K562 (cell line): ENCODE measurements at regions not wholly inside any gene's neighbourhood (a gene's known extent, or its start where the extent isn't known, plus 50 kb on each side); places are given as distances from the start of the nearest gene placed in this dataset.

Experiments used
- ATAC-seq: fragments of 200-7000 bp; cut with Tn5 transposase; 3 replicates; pipeline ENCODE4 v1.9.1; 2020; ENCODE audit warnings: moderate library complexity
- BruUV-seq: library from RNA; stranded (reverse); fragments of 400-500 nt; replicated peaks from 2 replicates; lab custom pipeline; 2021; lab: Mats Ljungman, UMichigan
- CTCF ChIA-PET: fragments of 300-600 bp; formaldehyde crosslinking; extraction: SDS; loops from one replicate; lab custom pipeline; 2021; ENCODE audit warnings: low intra/inter-chr PET ratio; lab: Yijun Ruan, JAX
- POLR2A ChIA-PET: fragments of 300-600, 350-650 bp; sonication (Branson Sonifier 250); formaldehyde crosslinking; extraction: SDS; loops from one replicate; lab custom pipeline; 2021; ENCODE audit warnings: antibody characterized with exemption, inconsistent platforms; lab: Yijun Ruan, JAX
- DNase-seq, 4 experiments: peaks; one replicate each; pipeline versions ENCODE4 v3.0.0 to v3.0.0-alpha.2; 2011 to 2018; ENCODE audit warnings: low spot score in 3 of 4, mixed read lengths in 3 of 4; ENCODE audit errors: extremely low read depth in 1 of 4
- FAIRE-seq: peaks from 2 replicates; lab custom pipeline; 2011; peaks lifted over from hg19 to GRCh38; lab: Jason Lieb, UNC
- H2AFZ ChIP-seq: 2 replicates; pipeline ENCODE4 v1.6.0; 2011; ENCODE audit warnings: low read depth, low read length, control low read depth, inconsistent platforms
- H3K27ac ChIP-seq: fragments of 200-600 bp; 3 replicates; pipeline ENCODE4 v1.8.0; 2011; ENCODE audit warnings: low read depth, mild to moderate bottlenecking, control low read depth, inconsistent platforms, low read length, moderate library complexity, mixed read lengths; ENCODE audit errors: extremely low read depth
- H3K27me3 ChIP-seq, 2 experiments: fragments of 300-600 bp in 1 of 2; 2 replicates in 1 of 2; 3 replicates in 1 of 2; pipeline versions ENCODE4 v1.6.0 to v1.8.0; 2011; ENCODE audit warnings: inconsistent platforms in 2 of 2, low read length in 2 of 2, mild to moderate bottlenecking in 1 of 2, mixed read lengths in 1 of 2, moderate library complexity in 1 of 2; ENCODE audit not compliant: control insufficient read depth in 2 of 2, insufficient read depth in 2 of 2
- H3K36me3 ChIP-seq: fragments of 300-600 bp; 3 replicates; pipeline ENCODE4 v1.8.0; 2011; ENCODE audit warnings: mild to moderate bottlenecking, low read length, inconsistent platforms; ENCODE audit not compliant: control insufficient read depth, insufficient read depth
- H3K4me1 ChIP-seq, 2 experiments: fragments of 200-600 bp in 1 of 2; replicated peaks in 1 of 2; 2 replicates in 1 of 2; 3 replicates in 1 of 2; pipeline versions ENCODE4 v1.5.1 to v1.8.0; 2011; ENCODE audit warnings: inconsistent platforms in 2 of 2, low read length in 2 of 2, mild to moderate bottlenecking in 1 of 2, mixed read lengths in 1 of 2, moderate library complexity in 1 of 2; ENCODE audit not compliant: control insufficient read depth in 2 of 2, insufficient read depth in 2 of 2
- H3K4me2 ChIP-seq: 2 replicates; pipeline ENCODE4 v1.6.1; 2011; ENCODE audit warnings: low read length, control low read depth, inconsistent platforms, mixed read lengths; ENCODE audit not compliant: insufficient read depth
- H3K4me3 ChIP-seq: fragments of 200-600 bp; sonication (generic), shearing (Covaris generic); 2 replicates; pipeline ENCODE4 v1.5.1; 2016; ENCODE audit warnings: control low read depth, inconsistent platforms
- H3K79me2 ChIP-seq: fragments of 200-600 bp; 3 replicates; pipeline ENCODE4 v1.8.0; 2011; ENCODE audit warnings: low read length, inconsistent platforms; ENCODE audit not compliant: control insufficient read depth, insufficient read depth
- H3K9ac ChIP-seq, 2 experiments: 2 replicates each; pipeline versions ENCODE4 v1.6.0 to v1.6.1; 2011; ENCODE audit warnings: low read depth in 2 of 2, low read length in 2 of 2, control low read depth in 1 of 2, inconsistent platforms in 1 of 2, mild to moderate bottlenecking in 1 of 2, mixed read lengths in 1 of 2; ENCODE audit not compliant: insufficient read depth in 1 of 2
- H3K9me1 ChIP-seq: one replicate; pipeline ENCODE4 v1.6.0; 2011; ENCODE audit warnings: inconsistent platforms, mild to moderate bottlenecking, low read length, moderate library complexity; ENCODE audit not compliant: control insufficient read depth, insufficient read depth
- H3K9me3 ChIP-seq: replicated peaks from 2 replicates; pipeline ENCODE4 v1.5.1; 2011; ENCODE audit warnings: low read depth, low read length, inconsistent platforms; ENCODE audit not compliant: control insufficient read depth, insufficient read depth
- H4K20me1 ChIP-seq: replicated peaks from 2 replicates; pipeline ENCODE4 v1.6.1; 2011; ENCODE audit warnings: low read length, inconsistent platforms, mixed read lengths; ENCODE audit not compliant: control insufficient read depth, insufficient read depth
- DEAF1 ChIP-seq: fragments of 450-650 bp; formaldehyde crosslinking; IDR thresholded peaks from 2 replicates; pipeline ENCODE4 v1.4.0; 2020; ENCODE audit warnings: mild to moderate bottlenecking, moderate library complexity
- E2F1 ChIP-seq: sonication (generic); formaldehyde crosslinking; IDR thresholded peaks from 2 replicates; pipeline ENCODE4 v1.8.1; 2023; ENCODE audit warnings: mild to moderate bottlenecking, missing genetic modification reagents, moderate library complexity
- GTF2E2 ChIP-seq: fragments of 200-800 bp; sonication (Bioruptor generic); IDR thresholded peaks from 2 replicates; pipeline ENCODE4 v1.6.1; 2016; ENCODE audit warnings: missing genetic modification characterization, missing compliant biosample characterization
- KLF1 ChIP-seq: fragments of 450-650 bp; IDR thresholded peaks from 2 replicates; pipeline ENCODE4 v1.6.1; 2016; ENCODE audit warnings: missing genetic modification characterization, missing compliant biosample characterization
- MTA2 ChIP-seq: fragments of 450-650 bp; IDR thresholded peaks from 2 replicates; pipeline ENCODE4 v1.6.1; 2016; ENCODE audit warnings: low read depth
- TOE1 ChIP-seq, 2 experiments: fragments of 450-650 bp in 1 of 2; sonication (generic) in 1 of 2; formaldehyde crosslinking in 1 of 2; IDR thresholded peaks; 2 replicates each; pipeline versions ENCODE4 v1.7.1 to v1.8.0; 2016 to 2022; ENCODE audit warnings: borderline replicate concordance in 2 of 2, mild to moderate bottlenecking in 2 of 2, antibody characterized with exemption in 1 of 2, inconsistent platforms in 1 of 2, low read depth in 1 of 2, missing genetic modification reagents in 1 of 2, moderate library complexity in 1 of 2
- YY1 ChIP-seq, 3 experiments: IDR thresholded peaks; 2 replicates each; pipeline ENCODE4 v1.6.1; 2011; ENCODE audit warnings: low read length in 2 of 3, mild to moderate bottlenecking in 2 of 3, moderate library complexity in 2 of 3, borderline replicate concordance in 1 of 3, control low read depth in 1 of 3, low read depth in 1 of 3; ENCODE audit not compliant: insufficient read depth in 3 of 3, insufficient replicate concordance in 2 of 3, control insufficient read depth in 1 of 3, insufficient read length in 1 of 3; ENCODE audit errors: extremely low read depth in 1 of 3
- ZFP36 ChIP-seq: fragments of 150-350 bp; IDR thresholded peaks from 2 replicates; pipeline ENCODE4 v1.6.1; 2018; ENCODE audit warnings: low read length, low read depth; ENCODE audit not compliant: partially characterized antibody
- ZFPM2 ChIP-seq: fragments of 250-450 bp; sonication (Bioruptor Pico); IDR thresholded peaks from 2 replicates; pipeline ENCODE4 v1.5.1; 2022; ENCODE audit warnings: mild to moderate bottlenecking
- ZNF212 ChIP-seq: fragments of 450-650 bp; formaldehyde crosslinking; IDR thresholded peaks from 2 replicates; pipeline ENCODE4 v1.4.0; 2020; ENCODE audit warnings: mild to moderate bottlenecking
- ZNF707 ChIP-seq: fragments of 250-450 bp; sonication (Bioruptor Pico); conservative IDR thresholded peaks from 2 replicates; pipeline ENCODE4 v1.8.0; 2022; ENCODE audit warnings: inconsistent platforms, mild to moderate bottlenecking, moderate library complexity
- WGBS: fragments of 100-300 bp; shearing (Covaris generic); methylation state at CpG from one replicate; pipeline ENCODE4 v1.1.6; 2016; ENCODE audit warnings: low coverage, mixed read lengths; ENCODE audit not compliant: insufficient coverage; ENCODE audit errors: missing lambda C conversion rate; 5-methylcytosine and 5-hydroxymethylcytosine counted together
- in situ Hi-C: fragments of 300-500 bp; cut with MboI; formaldehyde crosslinking; loops from 4 replicates; pipeline ENCODE4 v1.15.0; 2018; ENCODE audit warnings: inconsistent platforms, mixed read lengths
- intact Hi-C: fragments of 100-400 bp; cut with micrococcal nuclease; formaldehyde crosslinking; loops from 2 replicates; pipeline ENCODE4 v1.14.2; 2022

- no peak for TF ChIP-seq TOE1 (IDR thresholded peaks at IDR 0.05; ENCODE audit: borderline replicate concordance)
- no peak for TF ChIP-seq TOE1 (CRISPR knock-in tag; IDR thresholded peaks at IDR 0.05; ENCODE audit: borderline replicate concordance, low read depth)
- no peak for TF ChIP-seq MTA2
- no peak for TF ChIP-seq GTF2E2
Observed at GRCh38 chr2:177076636-177077179, 135.9 kb upstream of the HNRNPA3 start (continued).

GRCh38 chr2:177077778-177078177, 134.8 kb upstream of the HNRNPA3 start:
- WGBS: 5% methylated on average over 2 of the region's 2 CpGs
- no peaks in the 10 kb centered on the region for H3K79me2 ChIP-seq
- TF ChIP-seq ZNF707 (CRISPR knock-in tag) (no peak), ZNF212 (CRISPR knock-in tag) (no peak), ZFPM2 (CRISPR knock-in tag) (no peak), ZFP36 (no peak), DEAF1 (CRISPR knock-in tag) (no peak), E2F1 (no peak), KLF1 (tag) (no peak), YY1 (IDR thresholded peaks at IDR 0.05; ENCODE audit: borderline replicate concordance in 1 of 3, control insufficient read depth in 1 of 3, extremely low read depth in 1 of 3, insufficient read depth in 3 of 3, insufficient read length in 1 of 3, insufficient replicate concordance in 2 of 3, low read depth in 1 of 3, low read length in 2 of 3) (no peak)
- BruUV-seq: no TSS peak
- DNase-seq (no peak), FAIRE-seq (no peak), ATAC-seq (no peak)
- no peaks in the 10 kb centered on the region for H3K4me1 ChIP-seq
- H3K9ac ChIP-seq: no peak overlapping the region
- no peak overlapping the region for H2AFZ ChIP-seq
- intact Hi-C loops (loop anchor here (5.0 kb wide), 1 partner anchor 70 kb away; no protein-coding TSS in a partner anchor), in situ Hi-C loops (no loop called here)
- H3K4me2 ChIP-seq: no peak overlapping the region
- no peaks in the 10 kb centered on the region for H3K36me3 ChIP-seq
- ChIA-PET POLR2A (interaction anchor here (1.3 kb wide), 1 partner anchor 36 kb away, joined by 3 read pairs; no protein-coding TSS in a partner anchor), CTCF (no interaction called here)
- H3K4me3 ChIP-seq: no peak overlapping the region
- H3K9me3 ChIP-seq: no peaks in the 10 kb centered on the region
- no peaks in the 10 kb centered on the region for H3K9me1 ChIP-seq
- H3K27ac ChIP-seq: no peak overlapping the region
- H3K27me3 ChIP-seq: no peaks in the 10 kb centered on the region; a peak in 1 of 5 replicates
- H4K20me1 ChIP-seq: no peaks in the 10 kb centered on the region
